ENCODE measurements at regions not wholly inside any gene's neighbourhood (a gene's known extent, or its start where the extent isn't known, plus 50 kb on each side); places are given as distances from the start of the nearest gene placed in this dataset.

- no peak for DNase-seq
Measured at GRCh38 chr6:105901583-105901982, 184.6 kb upstream of the PRDM1 start.

GRCh38 chr6:105900125-105900937, 185.8 kb upstream of the PRDM1 start:
- DNase-seq = no peak

DNA sequence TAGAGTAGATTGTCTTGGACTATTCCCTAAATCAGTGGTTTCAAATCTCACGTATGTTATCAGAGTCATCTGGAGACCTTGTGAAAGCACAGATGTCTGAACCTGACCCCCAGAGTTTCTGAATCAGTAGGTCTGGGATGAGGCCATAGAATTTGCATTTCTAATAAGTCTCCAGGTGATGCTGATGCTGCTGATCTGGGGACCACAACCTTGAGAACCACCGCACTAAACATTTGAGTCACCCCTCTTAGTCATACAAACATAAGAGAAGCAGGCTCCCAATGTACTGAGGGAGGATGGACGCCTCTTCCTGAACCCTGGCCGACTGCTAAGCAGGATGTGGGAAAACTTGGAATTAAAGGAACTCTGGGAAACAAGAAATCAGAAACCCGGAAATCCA, 187.8 kb upstream of the PRDM1 start:
- DNase-seq = no peak

DNA sequence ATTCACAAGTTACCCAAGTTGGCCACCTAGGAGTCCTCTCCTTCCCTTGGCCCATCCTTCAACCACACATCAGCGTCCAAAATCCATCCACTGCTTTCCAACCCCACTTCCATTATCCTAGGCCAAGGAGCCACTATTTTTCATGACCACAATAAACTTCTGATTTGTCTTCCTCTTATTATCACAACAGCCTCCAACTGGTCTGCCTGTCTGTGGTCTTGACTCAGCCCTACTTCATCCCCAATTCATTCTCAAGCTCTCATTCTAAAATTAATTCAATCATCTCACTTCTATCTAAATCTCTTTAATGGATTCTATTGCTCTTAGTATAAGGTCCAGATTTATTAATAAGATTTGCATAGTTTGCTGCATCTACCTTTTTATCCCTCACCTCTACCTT, 189.0 kb upstream of the PRDM1 start:
- no peak for DNase-seq

DNA sequence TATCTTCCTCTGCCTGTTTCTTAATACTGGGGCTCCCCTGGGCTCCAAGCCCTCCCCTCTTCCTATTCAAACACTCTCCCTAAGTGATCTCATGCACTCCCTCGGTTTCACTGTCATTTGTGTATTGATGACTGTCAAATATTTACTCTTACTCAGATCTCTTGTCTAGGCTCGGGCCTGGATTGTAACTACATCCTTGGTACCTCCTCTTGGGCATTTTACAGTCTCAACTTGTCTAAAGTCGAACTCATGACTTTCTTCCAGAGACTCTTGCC, 189.4 kb upstream of the PRDM1 start:
- DNase-seq = no peak

DNA sequence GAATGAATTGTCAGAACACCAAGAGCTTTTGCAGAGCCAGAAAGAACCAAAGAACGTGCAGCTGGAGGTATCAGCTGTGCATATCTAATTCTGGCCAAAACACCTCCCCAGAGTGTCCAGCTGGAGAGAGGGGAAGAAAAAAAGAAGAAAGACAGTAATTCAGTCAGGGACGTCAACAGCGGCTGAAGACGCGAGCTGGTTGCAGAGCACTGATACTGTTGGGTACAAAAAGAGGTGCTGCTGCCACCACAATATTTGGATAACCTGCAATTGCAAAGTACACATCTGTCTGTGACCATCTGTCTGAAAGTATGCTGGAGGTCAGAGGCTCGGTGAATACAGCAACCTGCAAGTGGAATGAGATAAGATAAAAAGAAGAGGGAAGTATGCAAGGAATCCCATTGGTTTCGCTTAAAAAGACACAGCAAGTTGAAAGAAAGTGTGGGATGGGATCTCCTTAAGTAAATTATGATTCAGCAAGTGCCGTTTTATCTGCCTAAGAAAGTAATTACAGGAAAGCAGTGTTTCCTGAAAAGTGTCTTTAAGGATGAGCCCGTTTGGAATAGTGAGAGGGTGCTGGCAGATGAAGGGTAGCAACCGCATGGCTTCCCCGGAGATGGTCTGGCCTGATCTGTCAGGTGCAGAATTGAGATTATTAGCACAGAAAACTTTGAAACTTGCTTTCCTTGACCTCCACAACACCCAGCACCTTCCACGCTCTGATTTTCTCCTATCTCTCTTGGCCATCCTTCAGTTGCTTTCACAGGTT, 189.9 kb upstream of the PRDM1 start:
- DNase-seq = no peak

DNA sequence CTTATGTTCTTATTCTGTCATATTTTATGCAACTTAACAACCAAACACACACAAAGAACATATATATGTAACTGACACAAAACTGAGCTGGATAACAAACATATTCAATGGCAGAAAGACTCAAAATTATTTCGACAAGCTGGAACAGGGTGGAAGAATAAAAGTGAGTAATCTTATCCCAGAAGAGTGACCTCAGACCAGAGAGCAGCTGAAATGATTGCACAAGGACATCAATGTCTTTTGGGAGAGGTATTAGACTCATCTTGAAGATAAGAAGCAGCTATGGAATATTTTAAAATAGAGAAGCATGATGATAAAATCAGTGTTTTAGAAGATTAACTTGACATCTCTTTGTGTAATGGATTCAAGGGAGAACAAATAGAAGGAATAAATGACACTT, 191.6 kb upstream of the PRDM1 start:
- no peak for DNase-seq

GRCh38 chr6:105893741-105894140, 192.4 kb upstream of the PRDM1 start:
- no peak for DNase-seq

DNA sequence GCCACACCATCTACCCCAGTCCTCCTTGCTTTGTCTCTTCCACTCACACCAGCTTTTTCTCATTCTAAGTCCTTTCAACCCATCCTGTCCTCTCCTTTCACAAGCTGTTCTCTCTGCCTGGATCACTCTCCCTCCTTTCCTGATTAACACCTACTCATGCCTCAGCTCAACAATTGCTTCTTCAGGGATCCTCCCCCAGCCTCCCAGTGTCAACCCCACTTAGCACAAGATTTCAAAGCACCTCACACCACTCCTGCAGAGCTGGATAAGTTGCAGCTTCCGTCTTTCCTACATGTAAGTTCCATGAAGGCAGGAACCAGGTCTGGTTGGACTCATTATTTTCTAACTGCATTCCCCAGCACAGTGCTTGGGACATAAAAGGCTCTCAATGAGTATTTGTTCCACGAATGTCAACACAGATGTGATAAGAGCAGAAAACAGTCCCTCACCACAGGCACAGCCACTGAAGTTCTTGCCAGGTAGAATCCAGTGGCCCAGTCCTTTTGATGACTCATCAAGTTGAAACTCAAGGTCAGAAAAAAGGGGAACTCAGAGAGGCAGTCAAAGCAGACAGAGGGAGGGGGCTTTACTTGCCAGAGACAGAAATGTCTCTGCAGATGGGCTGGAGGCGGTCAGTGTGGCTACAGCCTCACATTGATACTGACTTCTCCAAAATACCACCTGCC, 193.4 kb upstream of the PRDM1 start:
- DNase-seq = no peak

GRCh38 chr6:105890521-105891244, 195.5 kb upstream of the PRDM1 start:
- DNase-seq = no peak

- DNase-seq = no peak
Measured at GRCh38 chr6:105889902-105890301, 196.2 kb upstream of the PRDM1 start.

DNA sequence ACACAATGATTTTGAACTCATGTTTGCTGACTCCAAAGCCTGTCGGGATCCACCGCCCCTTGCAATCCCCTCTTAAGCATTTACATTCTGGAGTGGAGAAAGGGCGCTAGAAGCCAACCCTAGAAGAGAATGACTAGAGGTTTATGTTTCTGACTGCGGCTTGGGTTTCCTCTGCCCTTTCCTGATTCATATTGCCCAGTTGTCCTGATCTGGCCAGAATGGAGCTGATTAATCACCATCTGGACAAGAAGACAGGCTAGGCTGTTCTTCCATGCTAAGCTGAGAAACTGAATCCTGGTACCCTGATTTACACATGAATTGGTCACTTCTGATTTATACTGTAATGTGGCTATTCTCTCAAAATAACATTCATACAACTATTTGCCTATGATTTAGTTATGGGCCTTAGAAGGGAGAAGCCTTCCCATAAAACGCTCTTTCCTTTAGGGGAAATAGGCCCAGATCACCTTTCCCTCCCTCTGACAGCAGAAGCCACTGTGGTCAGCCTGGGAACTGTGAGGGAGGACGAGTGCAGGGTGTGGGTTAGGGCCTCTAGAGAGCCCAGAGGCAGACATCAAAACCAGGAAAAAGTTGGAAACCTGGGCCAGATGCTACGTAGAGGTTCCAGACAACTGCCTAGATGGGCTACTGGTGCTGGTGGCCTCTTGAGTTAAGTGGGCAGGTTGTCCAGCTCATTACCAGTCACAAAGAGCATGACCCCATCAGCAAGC, 199.2 kb upstream of the PRDM1 start:
- DNase-seq = no peak

GRCh38 chr6:105886066-105886813, 199.9 kb upstream of the PRDM1 start:
- DNase-seq = no peak

DNA sequence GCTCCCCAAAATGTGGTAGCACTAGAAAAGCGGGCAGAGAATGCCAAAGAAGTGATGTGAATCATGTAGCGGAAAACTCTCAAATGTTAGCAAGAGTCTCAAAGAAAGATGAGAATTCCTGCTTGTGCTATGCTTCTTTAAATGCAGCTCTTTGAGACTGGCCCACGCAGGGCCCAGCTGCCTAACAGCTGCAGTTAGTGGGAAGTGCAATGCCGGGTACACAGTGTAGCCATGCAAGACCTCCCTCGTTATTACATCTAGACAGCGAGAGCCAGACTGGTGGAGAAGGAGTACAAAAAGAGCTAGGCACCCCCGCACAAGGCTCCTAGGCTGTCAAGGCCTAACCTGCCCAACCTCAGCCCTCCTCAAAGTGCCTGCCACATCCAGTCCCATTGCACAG, 201.7 kb upstream of the PRDM1 start:
- DNase-seq = no peak

GRCh38 chr6:105884011-105884410, 202.1 kb upstream of the PRDM1 start:
- no peak for DNase-seq

DNA sequence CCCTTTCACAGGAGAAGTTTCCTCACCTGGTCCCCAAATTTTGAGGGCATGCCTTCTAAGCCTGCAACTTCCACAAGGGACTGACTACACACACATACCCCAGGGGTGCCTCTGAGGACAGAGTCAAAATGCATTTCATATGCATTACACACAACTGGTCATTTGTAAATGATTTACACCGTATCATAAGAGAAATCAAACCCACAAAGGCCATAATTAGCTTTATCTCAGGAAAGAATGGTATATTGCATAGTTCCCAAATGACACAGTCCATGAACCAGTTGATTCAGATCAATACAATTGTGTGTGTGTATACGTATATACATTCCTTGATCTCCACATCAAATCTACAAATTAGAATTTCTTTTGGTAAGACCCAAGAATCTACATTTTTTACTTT, 203.3 kb upstream of the PRDM1 start:
- DNase-seq = no peak

- DNase-seq = no peak
Measured at GRCh38 chr6:105882121-105882803, 203.9 kb upstream of the PRDM1 start.

GRCh38 chr6:105881608-105882007, 204.5 kb upstream of the PRDM1 start:
- DNase-seq = no peak

DNA sequence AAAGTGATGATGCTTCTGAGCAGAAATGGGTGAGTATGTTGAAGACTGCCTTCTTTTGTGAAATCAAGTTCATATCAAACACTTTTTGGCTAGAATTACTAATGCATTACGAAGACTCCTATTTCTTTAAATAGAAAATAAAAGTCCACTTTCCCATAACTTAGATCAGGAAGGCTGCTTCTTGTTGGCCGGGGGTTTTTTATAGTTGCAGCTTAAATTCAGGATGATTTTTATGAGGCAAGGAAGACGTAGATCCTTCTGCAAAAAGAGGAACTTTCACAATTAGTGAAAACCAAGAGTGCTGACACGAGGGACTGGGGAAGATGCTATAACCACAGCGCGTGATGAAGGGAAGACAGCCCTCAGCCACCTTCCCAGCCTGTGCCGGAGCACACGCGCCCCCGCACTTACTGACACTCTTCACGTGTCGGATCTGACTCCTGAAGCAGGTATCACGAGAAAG, 206.1 kb upstream of the PRDM1 start:
- DNase-seq = no peak

GRCh38 chr6:105879146-105879545, 207.0 kb upstream of the PRDM1 start:
- DNase-seq = no peak
